ENCODE measurements at regions not wholly inside any gene's neighbourhood (a gene's known extent, or its start where the extent isn't known, plus 50 kb on each side); places are given as distances from the start of the nearest gene placed in this dataset.

GRCh38 chr3:164927728-164928127 lies 150.6 kb downstream of the SI start:
- no peaks in the 10 kb centered on the region for H3K4me1 ChIP-seq
- no peak overlapping the region for H3K27ac ChIP-seq
- ChIA-PET CTCF (no interaction called here), POLR2A (no interaction called here)
- ATAC-seq (no peak), DNase-seq (ENCODE audit: low read depth in 1 of 2, low spot score in 1 of 2) (no peak), FAIRE-seq (no peak)
- no peaks in the 10 kb centered on the region for H3K9me3 ChIP-seq
- H3K4me2 ChIP-seq: no peak overlapping the region
- H3K4me3 ChIP-seq: no peak overlapping the region
- WGBS (ENCODE audit: missing lambda C conversion rate): no CpG with 5 or more reads among the region's 5 CpGs
- TF ChIP-seq RARB (CRISPR knock-in tag; IDR thresholded peaks at IDR 0.05) (no peak), KDM1A (IDR thresholded peaks at IDR 0.05; ENCODE audit: low read depth) (no peak), JUN (IDR thresholded peaks at IDR 0.05) (no peak), HOXB13 (CRISPR knock-in tag; IDR thresholded peaks at IDR 0.05; ENCODE audit: low read depth) (no peak), PBX3 (IDR thresholded peaks at IDR 0.05) (no peak), ESRRA (IDR thresholded peaks at IDR 0.05; ENCODE audit: borderline replicate concordance, low read length) (no peak), CHD2 (IDR thresholded peaks at IDR 0.05; ENCODE audit: low read length, partially characterized antibody) (no peak), ZFP36 (IDR thresholded peaks at IDR 0.05; ENCODE audit: borderline replicate concordance, partially characterized antibody) (no peak), REST (IDR thresholded peaks at IDR 0.05) (no peak), NFE2L2 (conservative IDR thresholded peaks at IDR 0.05; ENCODE audit: low read length) (no peak), KDM5A (IDR thresholded peaks at IDR 0.05) (no peak), EP300 (IDR thresholded peaks at IDR 0.05) (no peak)
- TF ChIP-seq, protein P1, sequence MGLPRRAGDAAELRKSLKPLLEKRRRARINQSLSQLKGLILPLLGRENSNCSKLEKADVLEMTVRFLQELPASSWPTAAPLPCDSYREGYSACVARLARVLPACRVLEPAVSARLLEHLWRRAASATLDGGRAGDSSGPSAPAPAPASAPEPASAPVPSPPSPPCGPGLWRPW (IDR thresholded peaks at IDR 0.05): no peak

DNA sequence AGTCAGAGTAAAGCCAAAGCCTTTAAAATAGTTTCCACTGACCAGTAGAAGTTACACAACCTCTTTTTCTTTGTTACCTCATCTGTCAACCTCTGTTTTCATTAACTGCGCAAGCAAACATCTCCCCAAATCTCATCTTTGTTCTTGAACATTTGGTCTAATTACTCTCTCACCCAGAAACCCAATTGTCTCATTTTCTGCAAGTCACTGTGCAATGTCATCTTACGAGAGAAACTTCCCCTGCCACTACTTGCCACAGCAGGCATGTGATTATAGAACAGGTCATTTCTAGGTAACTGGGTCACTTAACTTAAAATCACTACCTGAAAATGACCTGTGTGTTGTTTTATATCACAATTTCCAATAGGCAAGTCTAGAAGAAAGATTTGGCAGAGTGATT lies 159.4 kb downstream of the SI start:
- no peak for DNase-seq (ENCODE audit: low read depth in 1 of 2, low spot score in 1 of 2)
- no peak for FAIRE-seq
- no peak overlapping the region for H3K4me2 ChIP-seq
- POLR2A ChIA-PET: no interaction called here
- ATAC-seq: no peak
- H3K9me3 ChIP-seq: no peaks in the 10 kb centered on the region
- WGBS (ENCODE audit: missing lambda C conversion rate): 51% methylated on average over 2 of the region's 2 CpGs
- TF ChIP-seq EHF (CRISPR knock-in tag; IDR thresholded peaks at IDR 0.05): no peak
- TF ChIP-seq HMGXB4 (CRISPR knock-in tag; IDR thresholded peaks at IDR 0.05; ENCODE audit: borderline replicate concordance): no peak
- 0 out of 2 replicates have a peak, but pooled peaks have one; percentile 38 for TF ChIP-seq NFE2L2 (conservative IDR thresholded peaks at IDR 0.05; ENCODE audit: low read length)
- no peak for TF ChIP-seq NR3C1 (IDR thresholded peaks at IDR 0.05)
- no peak overlapping the region for H3K4me3 ChIP-seq
- H3K4me1 ChIP-seq: no peaks in the 10 kb centered on the region
- CTCF ChIA-PET: no interaction called here
- no peak overlapping the region for H3K27ac ChIP-seq

GRCh38 chr3:164912916-164913315 lies 165.4 kb downstream of the SI start:
- no peak overlapping the region for H3K4me2 ChIP-seq
- H3K27ac ChIP-seq: no peak overlapping the region
- DNase-seq (ENCODE audit: low read depth in 1 of 2, low spot score in 1 of 2) (no peak), FAIRE-seq (no peak), ATAC-seq (no peak)
- H3K4me3 ChIP-seq: no peak overlapping the region
- POLR2A ChIA-PET: no interaction called here
- CTCF ChIA-PET: no interaction called here
- no peak for TF ChIP-seq ZSCAN20 (CRISPR knock-in tag; IDR thresholded peaks at IDR 0.05)
- TF ChIP-seq EP300 (IDR thresholded peaks at IDR 0.05): no peak
- TF ChIP-seq ZFP36 (IDR thresholded peaks at IDR 0.05; ENCODE audit: borderline replicate concordance, partially characterized antibody): peak; percentile 27
- H3K9me3 ChIP-seq: peaks cover 4% of the 10 kb centered on the region; the same call in 1 of the 3 replicates
- WGBS (ENCODE audit: missing lambda C conversion rate): 88% methylated on average over 1 of the region's 2 CpGs
- no peaks in the 10 kb centered on the region for H3K4me1 ChIP-seq

Data from A549 (cell line).